ENCODE measurements at regions not wholly inside any gene's neighbourhood (a gene's known extent, or its start where the extent isn't known, plus 50 kb on each side); places are given as distances from the start of the nearest gene placed in this dataset.
"Not testable (repeated sequence)": the region's sequence is repeated elsewhere in the genome, so short reads cannot be mapped to it uniquely, and the experiment has no call there.

DNA sequence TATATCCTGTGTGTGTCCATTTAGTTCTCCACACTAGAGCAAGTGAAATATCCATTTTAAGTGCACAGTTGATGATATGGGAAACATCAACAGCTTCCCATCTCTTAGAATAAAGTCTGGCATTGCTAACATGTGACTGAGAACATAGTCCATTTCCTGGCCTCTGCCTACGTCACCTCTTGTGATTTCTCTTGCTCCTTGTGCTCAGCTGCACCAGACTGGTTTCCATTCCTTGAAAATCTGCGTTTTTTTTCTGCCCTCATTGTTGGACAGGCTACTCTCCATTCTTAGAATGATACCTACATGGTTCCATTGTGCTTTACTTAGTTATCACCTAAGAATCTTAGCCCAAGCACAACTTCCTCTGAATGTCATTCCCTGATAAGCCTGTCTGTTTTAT, 851.2 kb upstream of the ID2 start:
- DNase-seq, result no peak

GRCh38 chr2:7835151-7835550, 846.7 kb upstream of the ID2 start:
- DNase-seq, result no peak

- DNase-seq, result no peak
Measured at GRCh38 chr2:7835693-7836680, 845.9 kb upstream of the ID2 start.

DNA sequence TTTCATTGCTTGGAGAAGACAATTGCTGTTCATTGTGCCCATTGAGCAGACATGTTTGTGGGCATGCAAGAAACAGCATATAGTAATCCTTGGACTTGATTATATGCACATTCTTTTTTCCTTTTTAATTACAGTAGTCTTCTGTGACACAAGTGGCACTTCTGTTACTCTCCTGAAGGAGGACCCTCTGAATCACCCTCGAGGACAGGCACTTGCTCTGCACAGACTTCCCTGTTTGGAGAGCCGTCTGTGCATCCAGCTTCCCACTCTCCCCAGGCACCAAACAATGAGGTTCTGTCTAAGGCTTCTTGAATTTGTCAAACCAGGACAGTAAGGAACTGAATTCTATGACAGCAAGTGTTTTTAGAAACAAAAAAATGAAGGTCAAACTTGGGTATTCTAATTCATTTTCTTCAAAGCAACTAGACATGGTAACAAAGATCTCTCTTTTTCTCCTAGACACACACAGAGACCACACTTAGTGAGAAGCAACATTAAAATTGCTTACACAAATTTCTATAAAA, 844.6 kb upstream of the ID2 start:
- DNase-seq, result no peak

- DNase-seq, result no peak
Measured at GRCh38 chr2:7838669-7839068, 843.2 kb upstream of the ID2 start.

DNA sequence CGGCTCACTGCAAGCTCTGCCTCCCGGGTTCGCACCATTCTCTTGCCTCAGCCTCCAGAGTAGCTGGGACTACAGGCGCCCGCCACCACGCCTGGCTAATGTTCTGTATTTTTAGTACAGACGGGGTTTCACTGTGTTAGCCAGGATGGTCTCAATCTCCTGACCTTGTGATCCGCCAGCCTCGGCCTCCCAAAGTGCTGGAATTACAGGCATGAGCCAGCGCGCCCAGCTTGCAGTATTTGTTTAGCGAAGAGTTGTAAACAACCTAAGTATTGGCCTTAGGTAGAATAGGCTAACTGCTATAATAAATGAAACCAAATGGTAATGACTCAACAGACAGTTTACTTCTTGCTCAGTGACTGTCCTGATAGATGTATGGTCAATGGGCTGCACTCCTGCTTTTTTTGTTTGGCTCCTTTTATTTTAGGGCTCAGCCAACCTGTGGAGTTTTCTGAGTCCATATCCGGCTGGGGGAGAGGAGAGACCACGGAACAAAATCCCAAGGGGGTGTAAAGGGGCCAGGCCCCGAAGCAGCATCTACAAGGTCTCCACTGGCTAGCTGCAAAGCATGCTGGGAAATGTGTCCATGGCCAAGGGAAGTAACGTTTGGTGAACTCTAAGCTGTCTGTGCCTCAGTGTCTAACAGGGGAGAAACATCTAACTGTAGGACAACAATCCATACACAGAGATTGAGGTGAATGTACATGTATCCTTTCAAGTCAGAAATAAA, 841.0 kb upstream of the ID2 start:
- DNase-seq, result no peak

DNA sequence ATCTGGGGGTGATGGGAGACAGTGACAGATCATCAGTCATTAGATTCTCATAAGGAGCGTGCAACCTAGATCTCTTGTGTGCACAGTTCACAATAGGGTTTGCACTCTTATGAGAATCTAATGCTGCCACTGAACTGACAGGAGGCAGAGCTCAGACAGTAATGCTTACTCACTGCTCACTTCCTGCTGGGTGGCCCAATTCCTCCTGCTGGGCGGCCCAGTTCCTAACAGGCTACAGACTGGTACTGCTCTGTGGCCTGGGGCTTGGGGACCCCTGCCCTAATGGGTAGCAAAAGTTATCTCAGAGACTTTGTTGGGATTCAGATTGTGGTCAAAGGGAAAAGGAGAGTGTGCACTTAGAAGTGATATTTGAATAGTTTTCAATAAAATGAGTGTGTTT, 840.1 kb upstream of the ID2 start:
- no peak for DNase-seq

- no peak for DNase-seq
Measured at GRCh38 chr2:7844414-7844965, 837.4 kb upstream of the ID2 start.

DNA sequence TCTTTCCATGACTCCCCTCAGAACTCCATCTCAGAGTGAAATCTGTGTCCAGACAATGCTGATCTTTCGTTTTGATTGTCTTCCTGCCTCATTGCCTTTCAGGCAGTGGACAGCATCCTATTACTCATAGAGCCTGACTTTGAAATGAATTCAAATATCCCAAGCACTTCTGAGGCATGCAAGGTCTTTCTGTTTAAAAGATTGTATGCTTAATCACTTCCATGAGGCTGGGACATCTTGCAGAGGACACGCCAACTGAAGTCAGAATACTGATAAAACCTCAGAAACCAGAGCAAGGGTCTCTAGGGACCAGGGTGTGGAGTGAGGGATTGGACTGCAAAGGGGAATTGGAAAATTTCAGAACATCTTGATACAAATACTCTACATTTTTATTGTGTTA, 836.5 kb upstream of the ID2 start:
- DNase-seq, result no peak

DNA sequence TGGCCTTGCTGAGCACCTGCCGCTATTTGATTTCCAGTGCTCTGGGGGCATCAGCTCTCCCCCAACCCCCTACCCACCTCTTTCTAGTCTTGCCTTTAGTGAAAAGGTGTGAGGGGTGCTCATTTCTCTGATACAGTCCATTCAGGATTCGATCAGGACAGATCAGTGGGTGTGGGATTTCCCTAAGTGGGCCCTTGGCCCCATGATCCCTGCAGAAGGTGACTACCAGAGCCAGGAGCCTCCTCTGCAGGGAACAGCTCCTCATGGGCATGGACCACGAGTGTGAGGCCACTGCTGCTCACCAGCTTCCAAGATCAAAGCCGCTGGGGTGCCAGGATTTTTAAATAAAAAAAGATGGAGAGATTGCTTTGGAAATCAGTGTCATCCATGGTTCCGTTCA, 835.2 kb upstream of the ID2 start:
- no peak for DNase-seq

DNA sequence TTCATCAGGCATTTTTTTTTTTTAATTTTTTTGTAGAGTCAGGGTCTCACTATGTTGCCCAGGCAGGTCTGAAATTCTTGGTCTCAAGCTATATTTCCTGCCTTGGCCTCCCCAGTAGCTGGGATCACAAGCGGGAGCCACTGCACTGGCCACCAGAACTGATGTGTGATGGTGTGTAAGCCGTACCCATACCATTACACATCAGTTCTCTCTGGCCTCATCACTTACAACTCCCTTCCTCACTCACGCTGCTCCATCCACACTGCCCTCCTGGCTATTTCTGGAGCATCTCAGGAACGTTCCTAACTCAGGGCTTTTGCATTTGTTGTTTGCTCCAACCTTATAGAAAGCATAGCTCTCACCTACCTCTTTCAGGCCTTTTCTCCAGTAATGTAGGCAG, 834.5 kb upstream of the ID2 start:
- DNase-seq, result no peak

- DNase-seq, result no peak
Measured at GRCh38 chr2:7849027-7849426, 832.8 kb upstream of the ID2 start.

GRCh38 chr2:7849531-7849930, 832.3 kb upstream of the ID2 start:
- DNase-seq, result no peak

DNA sequence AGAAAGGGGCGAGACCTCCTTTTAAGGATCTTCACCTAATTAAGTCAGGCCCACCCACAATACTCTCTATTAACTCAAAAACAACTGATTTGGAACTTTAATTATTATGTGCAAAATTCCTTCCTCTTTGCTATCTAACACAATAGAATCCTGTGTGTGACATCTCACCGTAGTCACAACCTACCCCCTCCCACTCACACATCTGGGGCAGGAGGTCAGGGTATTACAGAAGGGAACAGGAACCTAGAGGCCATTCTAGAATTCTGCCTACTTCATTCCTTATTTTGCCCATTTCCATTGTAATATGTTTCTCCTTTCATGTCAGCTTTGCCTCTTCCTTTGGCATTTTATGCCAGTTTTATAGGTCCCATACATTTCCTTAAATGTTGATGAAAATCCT, 829.3 kb upstream of the ID2 start:
- no peak for DNase-seq

- DNase-seq, result no peak
Measured at GRCh38 chr2:7857904-7858303, 824.0 kb upstream of the ID2 start.

GRCh38 chr2:7858624-7859023, 823.2 kb upstream of the ID2 start:
- no peak for DNase-seq

GRCh38 chr2:7860693-7861092, 821.2 kb upstream of the ID2 start:
- no peak for DNase-seq

DNA sequence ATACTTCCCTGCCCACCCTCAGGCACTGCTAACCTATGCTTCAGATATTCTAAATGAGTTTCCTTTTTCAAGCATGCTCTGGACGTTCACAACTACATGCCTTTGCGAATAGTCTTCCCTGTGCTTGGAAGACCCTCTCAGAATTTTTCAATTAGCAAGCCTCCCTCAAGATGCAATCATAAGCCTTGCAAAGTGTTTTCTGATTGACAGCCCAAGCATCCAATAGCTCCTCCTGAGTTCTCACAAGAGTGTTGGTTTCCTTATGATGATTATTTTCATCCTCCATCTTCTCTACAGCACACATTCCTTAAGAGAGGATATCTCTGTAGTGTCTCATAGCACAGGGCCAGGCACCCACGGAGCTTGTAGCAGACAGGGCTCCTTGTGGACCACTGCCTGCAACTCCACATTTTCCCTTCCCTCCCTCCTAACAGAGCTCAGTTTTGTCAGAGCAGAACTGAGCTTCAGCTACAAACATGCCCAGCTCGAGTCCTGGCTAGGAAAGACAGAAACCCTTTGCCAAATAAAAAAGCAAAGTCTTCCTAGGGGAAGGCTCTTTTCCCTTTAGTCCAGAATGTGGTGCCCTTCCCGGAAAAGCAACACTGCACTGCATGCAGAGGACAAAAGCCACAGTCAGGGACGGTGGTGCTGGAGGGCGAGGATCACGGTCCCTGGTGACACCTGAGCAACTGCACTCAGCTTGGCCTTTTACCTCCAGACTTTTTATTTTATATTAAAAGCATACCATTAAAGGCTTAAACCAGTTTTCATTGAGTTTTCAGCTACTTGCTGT, 819.8 kb upstream of the ID2 start:
- no peak for DNase-seq

GRCh38 chr2:7866104-7866503, 815.8 kb upstream of the ID2 start:
- DNase-seq, result no peak

DNA sequence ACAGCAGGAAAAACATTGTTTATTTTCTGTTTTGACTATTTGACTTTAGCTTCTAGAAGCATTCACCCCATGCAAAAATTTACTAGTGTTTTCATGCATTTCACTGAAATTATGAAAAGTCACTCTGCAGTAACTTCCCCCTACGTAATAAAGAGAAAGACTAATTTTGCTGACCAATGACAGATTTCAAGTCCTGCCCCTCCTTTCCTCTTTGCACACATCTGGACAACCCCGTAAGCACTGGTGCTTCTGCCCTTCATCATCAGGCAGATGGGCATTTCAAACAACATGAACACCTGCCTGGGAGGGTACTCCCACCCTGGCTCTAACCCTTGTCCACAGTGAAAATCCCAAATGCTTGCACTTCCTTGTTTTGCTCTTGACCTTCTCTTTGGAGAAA, 815.0 kb upstream of the ID2 start:
- DNase-seq, result no peak

GRCh38 chr2:7867867-7868266, 814.0 kb upstream of the ID2 start:
- peak; percentile 25 for DNase-seq

GRCh38 chr2:7868836-7869235, 813.0 kb upstream of the ID2 start:
- DNase-seq, result no peak

- DNase-seq, result not testable (repeated sequence)
Measured at GRCh38 chr2:7876445-7876844, 805.4 kb upstream of the ID2 start.
